IPS-18a (cell line): ENCODE measurements at regions not wholly inside any gene's neighbourhood (a gene's known extent, or its start where the extent isn't known, plus 50 kb on each side); places are given as distances from the start of the nearest gene placed in this dataset.
"Not testable (repeated sequence)": the region's sequence is repeated elsewhere in the genome, so short reads cannot be mapped to it uniquely, and the experiment has no call there.

ENCODE experiments used
- H3K27ac ChIP-seq: one replicate; pipeline ENCODE4 v1.5.1; 2013; ENCODE audit warnings: low read length
- H3K27me3 ChIP-seq: one replicate; pipeline ENCODE4 v1.6.1; 2013; ENCODE audit warnings: mild to moderate bottlenecking, low read length; ENCODE audit not compliant: control insufficient read depth, insufficient read depth
- H3K36me3 ChIP-seq: one replicate; pipeline ENCODE4 v1.6.1; 2013; ENCODE audit warnings: low read depth, low read length; ENCODE audit not compliant: control insufficient read depth
- H3K4me1 ChIP-seq: one replicate; pipeline ENCODE4 v1.6.1; 2013; ENCODE audit warnings: low read depth, low read length; ENCODE audit not compliant: control insufficient read depth
- H3K4me3 ChIP-seq: one replicate; pipeline ENCODE4 v1.5.1; 2013; ENCODE audit warnings: low read length
- H3K9ac ChIP-seq: one replicate; pipeline ENCODE4 v1.6.1; 2013; ENCODE audit warnings: mild to moderate bottlenecking, low read length, moderate library complexity
- H3K9me3 ChIP-seq: one replicate; pipeline ENCODE4 v1.6.1; 2013; ENCODE audit warnings: low read depth, low read length; ENCODE audit not compliant: control insufficient read depth

- H3K9ac ChIP-seq, result no peak overlapping the region
- no peaks in the 10 kb centered on the region for H3K36me3 ChIP-seq
- H3K9me3 ChIP-seq, result no peaks in the 10 kb centered on the region
- no peak overlapping the region for H3K4me3 ChIP-seq
- H3K27ac ChIP-seq, result no peak overlapping the region
- H3K27me3 ChIP-seq, result no peaks in the 10 kb centered on the region
- no peaks in the 10 kb centered on the region for H3K4me1 ChIP-seq
These were observed 145.8 kb downstream of the TFAP2C start for GRCh38 chr20:56774873-56775272.

DNA sequence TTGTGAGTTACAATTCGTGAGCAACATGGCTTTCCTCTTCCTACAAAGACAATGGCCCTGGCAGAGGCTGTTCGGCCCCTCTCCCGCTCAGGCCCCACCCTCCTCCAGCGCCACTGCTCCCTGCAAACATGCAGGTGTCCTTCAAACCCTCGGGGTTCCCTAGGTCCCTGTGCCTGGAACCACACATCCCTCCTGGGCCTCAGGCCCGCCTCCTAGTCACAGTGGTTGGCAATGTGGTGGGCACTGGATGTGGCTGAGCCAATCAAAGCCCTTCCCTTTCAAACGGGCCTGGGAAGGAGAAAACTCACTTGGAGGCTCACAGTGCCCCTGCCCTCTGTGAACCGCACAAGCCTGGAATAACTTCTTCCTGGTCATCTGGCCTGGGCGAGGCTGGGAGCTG lies 147.2 kb downstream of the TFAP2C start:
- no peaks in the 10 kb centered on the region for H3K9me3 ChIP-seq
- peaks cover 3% of the 10 kb centered on the region for H3K4me1 ChIP-seq
- no peaks in the 10 kb centered on the region for H3K36me3 ChIP-seq
- H3K9ac ChIP-seq, result no peak overlapping the region
- no peaks in the 10 kb centered on the region for H3K27me3 ChIP-seq
- H3K4me3 ChIP-seq, result no peak overlapping the region
- no peak overlapping the region for H3K27ac ChIP-seq

GRCh38 chr20:56778765-56779195 lies 149.7 kb downstream of the TFAP2C start:
- H3K9ac ChIP-seq, result no peak overlapping the region
- peaks cover 3% of the 10 kb centered on the region for H3K4me1 ChIP-seq
- H3K9me3 ChIP-seq, result no peaks in the 10 kb centered on the region
- H3K4me3 ChIP-seq, result no peak overlapping the region
- H3K27ac ChIP-seq, result no peak overlapping the region
- H3K27me3 ChIP-seq, result no peaks in the 10 kb centered on the region
- no peaks in the 10 kb centered on the region for H3K36me3 ChIP-seq

- H3K4me1 ChIP-seq, result peaks cover 3% of the 10 kb centered on the region
- no peaks in the 10 kb centered on the region for H3K36me3 ChIP-seq
- H3K9me3 ChIP-seq, result no peaks in the 10 kb centered on the region
- H3K4me3 ChIP-seq, result no peak overlapping the region
- H3K27me3 ChIP-seq, result no peaks in the 10 kb centered on the region
- no peak overlapping the region for H3K27ac ChIP-seq
- H3K9ac ChIP-seq, result no peak overlapping the region
These were observed 150.5 kb downstream of the TFAP2C start for GRCh38 chr20:56779452-56780143.

- Histone ChIP-seq H3K4me1 (peaks cover 3% of the 10 kb centered on the region), H3K36me3 (no peaks in the 10 kb centered on the region)
These were observed 151.2 kb downstream of the TFAP2C start for GRCh38 chr20:56780266-56780665.

GRCh38 chr20:56781108-56781739 lies 152.1 kb downstream of the TFAP2C start:
- no peaks in the 10 kb centered on the region for H3K9me3 ChIP-seq
- no peaks in the 10 kb centered on the region for H3K27me3 ChIP-seq
- H3K4me1 ChIP-seq, result peaks cover 3% of the 10 kb centered on the region
- no peaks in the 10 kb centered on the region for H3K36me3 ChIP-seq
- no peak overlapping the region for H3K4me3 ChIP-seq
- no peak overlapping the region for H3K27ac ChIP-seq
- no peak overlapping the region for H3K9ac ChIP-seq

More at GRCh38 chr20:56780266-56780665, 151.2 kb downstream of the TFAP2C start:
- no peak overlapping the region for H3K4me3 ChIP-seq
- no peaks in the 10 kb centered on the region for H3K27me3 ChIP-seq
- H3K27ac ChIP-seq, result no peak overlapping the region
- H3K9ac ChIP-seq, result no peak overlapping the region
- no peaks in the 10 kb centered on the region for H3K9me3 ChIP-seq

DNA sequence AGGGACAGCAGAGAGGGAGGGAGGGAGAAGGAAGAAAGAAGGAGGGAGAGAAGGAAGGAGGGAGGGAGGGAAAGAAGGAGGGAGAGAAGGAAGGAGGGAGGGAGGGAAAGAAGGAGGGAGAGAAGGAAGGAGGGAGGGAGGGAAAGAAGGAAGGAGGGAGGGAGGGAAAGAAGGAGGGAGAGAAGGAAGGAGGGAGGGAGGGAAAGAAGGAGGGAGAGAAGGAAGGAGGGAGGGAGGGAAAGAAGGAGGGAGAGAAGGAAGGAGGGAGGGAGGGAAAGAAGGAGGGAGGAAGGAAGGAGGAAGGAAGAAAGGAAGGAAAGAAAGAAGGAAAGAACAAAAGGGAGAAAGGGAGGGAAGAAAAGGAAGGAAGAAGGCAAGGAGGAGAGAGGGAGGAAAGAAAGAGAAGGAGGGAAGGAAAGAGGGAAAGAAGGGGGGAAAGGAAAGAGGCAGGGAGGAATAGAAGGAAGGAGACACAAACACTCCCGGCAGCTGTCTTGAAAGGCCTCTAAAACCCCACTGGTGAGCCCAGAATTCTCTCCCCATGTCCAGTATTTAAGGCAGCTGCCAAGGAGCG lies 153.0 kb downstream of the TFAP2C start:
- not testable (repeated sequence) for H3K9me3 ChIP-seq, H3K36me3 ChIP-seq, H3K9ac ChIP-seq, H3K27me3 ChIP-seq, H3K4me3 ChIP-seq, H3K27ac ChIP-seq, H3K4me1 ChIP-seq

DNA sequence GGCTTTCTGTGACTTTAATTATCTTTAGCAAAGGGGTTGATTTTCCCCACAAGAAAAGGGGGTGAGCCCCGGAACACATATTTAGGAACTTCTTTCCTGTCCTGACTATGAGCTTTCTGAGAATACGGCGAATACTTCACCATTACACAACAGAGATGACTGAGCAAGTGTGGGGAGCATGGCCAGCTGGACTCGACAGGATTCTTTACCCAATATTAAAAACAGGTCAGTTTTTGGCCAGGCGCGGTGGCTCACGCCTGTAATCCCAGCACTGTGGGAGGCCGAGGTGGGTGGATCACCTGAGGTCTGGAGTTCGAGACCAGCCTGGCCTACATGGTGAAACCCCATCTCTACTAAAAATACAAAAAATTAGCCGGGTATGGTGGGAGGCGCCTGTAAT lies 153.7 kb downstream of the TFAP2C start:
- H3K9ac ChIP-seq, H3K36me3 ChIP-seq, H3K27ac ChIP-seq, H3K27me3 ChIP-seq, H3K9me3 ChIP-seq, H3K4me3 ChIP-seq, H3K4me1 ChIP-seq: not testable (repeated sequence)

DNA sequence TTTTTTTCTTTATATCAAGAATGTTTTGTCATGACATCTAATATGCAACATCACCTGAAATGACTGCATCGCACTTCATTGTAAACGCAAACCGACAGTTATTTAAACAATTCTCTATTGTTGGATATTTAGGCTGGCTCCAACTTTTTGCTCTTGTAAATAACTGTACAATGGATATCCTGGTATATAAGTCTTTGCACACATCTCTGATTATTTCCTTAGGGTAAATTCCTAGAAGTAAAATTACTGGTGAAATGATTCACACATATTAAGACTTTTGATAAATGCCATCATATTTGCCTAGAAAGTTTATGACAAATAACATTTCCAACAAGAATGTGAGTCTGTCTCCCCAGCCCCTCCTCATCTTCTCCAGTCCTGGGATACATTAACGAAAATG lies 154.7 kb downstream of the TFAP2C start:
- no peak overlapping the region for H3K27ac ChIP-seq
- H3K9me3 ChIP-seq, result no peaks in the 10 kb centered on the region
- no peak overlapping the region for H3K4me3 ChIP-seq
- H3K27me3 ChIP-seq, result no peaks in the 10 kb centered on the region
- peaks cover 3% of the 10 kb centered on the region for H3K4me1 ChIP-seq
- no peak overlapping the region for H3K9ac ChIP-seq
- H3K36me3 ChIP-seq, result no peaks in the 10 kb centered on the region

- Histone ChIP-seq H3K9ac (no peak overlapping the region), H3K36me3 (no peaks in the 10 kb centered on the region), H3K9me3 (no peaks in the 10 kb centered on the region), H3K27me3 (no peaks in the 10 kb centered on the region), H3K4me3 (no peak overlapping the region), H3K4me1 (no peaks in the 10 kb centered on the region), H3K27ac (no peak overlapping the region)
These were observed 157.4 kb downstream of the TFAP2C start for GRCh38 chr20:56786503-56786902.

GRCh38 chr20:56788041-56788670 lies 159.1 kb downstream of the TFAP2C start:
- Histone ChIP-seq H3K27me3 (no peaks in the 10 kb centered on the region), H3K27ac (no peak overlapping the region), H3K9me3 (no peaks in the 10 kb centered on the region), H3K4me1 (no peaks in the 10 kb centered on the region), H3K4me3 (no peak overlapping the region), H3K9ac (no peak overlapping the region), H3K36me3 (no peaks in the 10 kb centered on the region)
